HG03432 (cell line): ENCODE measurements at regions not wholly inside any gene's neighbourhood (a gene's known extent, or its start where the extent isn't known, plus 50 kb on each side); places are given as distances from the start of the nearest gene placed in this dataset.

Experiments used
- ATAC-seq: cut with Tn5 transposase; IDR thresholded peaks from one replicate; pipeline ENCODE4 v1.9.1; 2021; ENCODE audit warnings: mild to moderate bottlenecking, moderate library complexity; ENCODE audit not compliant: unreplicated experiment

DNA sequence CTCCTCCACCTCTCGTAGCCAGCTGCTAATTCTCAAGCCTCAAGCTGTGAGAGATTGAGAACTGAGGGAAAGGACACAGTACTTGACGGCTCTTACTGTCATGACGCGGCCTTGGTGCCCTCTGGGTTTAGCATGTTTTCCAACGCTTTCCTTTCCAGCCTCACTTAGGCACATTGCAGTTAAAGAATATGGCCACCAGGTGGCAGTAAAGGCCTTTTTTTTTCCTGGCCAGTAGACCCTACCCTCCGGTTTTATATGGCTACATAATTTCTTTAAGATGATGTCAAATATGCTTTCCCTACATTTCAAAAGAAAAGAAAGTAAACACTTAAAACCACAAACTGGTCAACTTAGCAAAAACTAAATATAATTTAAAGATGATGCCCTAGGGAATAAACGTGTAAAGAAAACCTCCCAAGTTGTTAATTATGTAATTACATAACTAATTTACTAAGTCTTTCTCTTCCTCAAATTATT, 56.8 kb upstream of the PRDX6 start:
- ATAC-seq: no peak

- no peak for ATAC-seq
Measured at GRCh38 chr1:173421286-173421685, 55.8 kb upstream of the PRDX6 start.

GRCh38 chr1:173421789-173422188, 55.3 kb upstream of the PRDX6 start:
- no peak for ATAC-seq

DNA sequence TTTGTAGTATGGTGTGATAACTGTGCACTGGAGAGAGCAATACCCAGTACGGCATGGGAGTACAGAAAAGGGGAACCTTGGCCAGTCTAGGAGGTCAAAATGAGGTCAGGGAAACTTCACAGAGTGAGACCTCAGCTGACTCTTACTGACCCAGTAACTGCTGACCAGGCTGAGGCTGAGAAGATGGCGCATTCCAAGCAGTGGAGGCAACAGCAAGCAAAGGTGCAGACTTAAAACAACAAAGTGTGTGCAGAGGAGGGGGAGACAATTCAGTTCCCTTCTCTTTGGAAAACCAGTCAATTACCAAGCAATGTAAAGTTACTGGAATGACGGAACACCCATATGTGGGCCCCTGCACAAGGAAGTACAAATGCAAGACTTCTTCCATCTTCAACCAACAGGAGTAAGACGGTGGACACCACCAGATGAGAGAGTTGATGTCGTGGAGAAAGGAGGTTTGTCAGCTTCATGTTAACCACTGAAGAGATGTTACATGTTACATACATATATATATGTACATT, 54.6 kb upstream of the PRDX6 start:
- no peak for ATAC-seq

DNA sequence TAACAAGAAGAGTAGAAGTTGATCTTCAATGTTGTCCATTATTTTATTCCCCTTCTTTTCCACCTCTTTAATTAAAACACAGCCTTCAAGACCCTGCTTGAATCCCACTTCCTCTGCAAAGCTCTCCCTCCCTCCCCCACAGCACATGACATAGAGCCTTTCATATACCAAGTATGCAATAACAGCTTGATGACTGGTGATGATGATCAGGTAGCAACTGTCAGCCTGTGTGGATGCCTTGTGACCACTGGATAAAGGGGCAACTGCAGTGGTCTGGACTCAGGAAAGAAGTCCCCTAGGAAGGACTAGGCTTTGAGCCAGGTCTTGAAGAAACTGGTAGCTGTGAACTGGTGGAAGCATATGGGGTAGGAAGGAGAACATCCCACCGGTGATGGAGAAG, 53.8 kb upstream of the PRDX6 start:
- no peak for ATAC-seq

- ATAC-seq: no peak
Measured at GRCh38 chr1:173424143-173424542, 53.0 kb upstream of the PRDX6 start.

- no peak for ATAC-seq
Measured at GRCh38 chr1:173424782-173425407, 52.2 kb upstream of the PRDX6 start.

DNA sequence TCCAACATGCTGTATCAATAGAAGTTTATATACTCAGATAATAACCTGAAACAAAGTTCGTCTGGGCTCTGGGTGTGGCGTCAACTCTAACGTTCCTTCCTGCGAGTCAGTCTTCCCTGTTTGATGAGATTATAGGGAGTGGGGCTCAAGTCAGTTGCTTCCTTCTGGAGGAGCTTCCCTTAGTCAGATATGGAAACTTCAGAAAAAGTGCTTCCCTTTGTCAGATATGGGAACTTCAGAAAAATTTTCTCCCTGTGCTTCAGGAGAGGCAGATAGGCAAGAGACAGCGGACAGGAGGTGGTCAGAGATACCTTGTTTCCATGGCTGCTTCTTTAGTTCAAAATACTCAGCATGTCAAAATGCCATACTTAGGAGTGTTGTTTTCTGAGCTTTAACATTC, 51.1 kb upstream of the PRDX6 start:
- ATAC-seq: no peak

- no peak for ATAC-seq
Measured at GRCh38 chr1:173427146-173428054, 49.7 kb upstream of the PRDX6 start.
